K562 (cell line): ENCODE measurements at regions not wholly inside any gene's neighbourhood (a gene's known extent, or its start where the extent isn't known, plus 50 kb on each side); places are given as distances from the start of the nearest gene placed in this dataset.

Source experiments
- EZH2 ChIP-seq: IDR thresholded peaks from 2 replicates; pipeline ENCODE4 v1.6.1; 2012; ENCODE audit warnings: low read depth, mild to moderate bottlenecking, inconsistent platforms, low read length, borderline replicate concordance
- KLF16 ChIP-seq: IDR thresholded peaks from 2 replicates; pipeline ENCODE4 v1.6.1; 2016; ENCODE audit warnings: antibody characterized with exemption
- MCM7 ChIP-seq, 2 experiments: fragments of 450-650 bp; IDR thresholded peaks; 2 replicates each; pipeline ENCODE4 v1.6.1; 2016 to 2018
- MEF2D ChIP-seq: conservative IDR thresholded peaks from 2 replicates; pipeline ENCODE4 v1.6.1; 2016; ENCODE audit warnings: low read depth, missing genetic modification characterization, missing compliant biosample characterization
- NCOA4 ChIP-seq: fragments of 450-650 bp; IDR thresholded peaks from 2 replicates; pipeline ENCODE4 v1.6.1; 2018; ENCODE audit warnings: mild to moderate bottlenecking; ENCODE audit not compliant: partially characterized antibody
- NELFE ChIP-seq: IDR thresholded peaks from 2 replicates; pipeline ENCODE4 v1.6.1; 2011; ENCODE audit warnings: mild to moderate bottlenecking; ENCODE audit not compliant: insufficient read depth, insufficient read length
- PCBP2 ChIP-seq: fragments of 200-400 bp; formaldehyde crosslinking; IDR thresholded peaks from 2 replicates; pipeline ENCODE4 v1.6.1; 2018; ENCODE audit warnings: low read length, low read depth, mild to moderate bottlenecking, moderate library complexity; ENCODE audit not compliant: poor library complexity, severe bottlenecking
- SIX5 ChIP-seq, 2 experiments: IDR thresholded peaks; 2 replicates each; pipeline ENCODE4 v1.6.1; 2011; ENCODE audit warnings: low read length in 2 of 2, borderline replicate concordance in 1 of 2, low read depth in 1 of 2, mild to moderate bottlenecking in 1 of 2, moderate library complexity in 1 of 2; ENCODE audit not compliant: insufficient read depth in 1 of 2
- SMAD2 ChIP-seq: fragments of 150-350 bp; IDR thresholded peaks from 2 replicates; pipeline ENCODE4 v1.6.1; 2014; ENCODE audit warnings: low read depth, mild to moderate bottlenecking, low read length
- THRB ChIP-seq: fragments of 450-650 bp; formaldehyde crosslinking; conservative IDR thresholded peaks from 2 replicates; pipeline ENCODE4 v1.4.0; 2022; ENCODE audit warnings: mild to moderate bottlenecking, missing genetic modification characterization
- TF ChIP-seq, protein P1 (sequence below): fragments of 450-650 bp; IDR thresholded peaks from 2 replicates; pipeline ENCODE4 v1.7.0; 2016; ENCODE audit warnings: borderline replicate concordance

DNA sequence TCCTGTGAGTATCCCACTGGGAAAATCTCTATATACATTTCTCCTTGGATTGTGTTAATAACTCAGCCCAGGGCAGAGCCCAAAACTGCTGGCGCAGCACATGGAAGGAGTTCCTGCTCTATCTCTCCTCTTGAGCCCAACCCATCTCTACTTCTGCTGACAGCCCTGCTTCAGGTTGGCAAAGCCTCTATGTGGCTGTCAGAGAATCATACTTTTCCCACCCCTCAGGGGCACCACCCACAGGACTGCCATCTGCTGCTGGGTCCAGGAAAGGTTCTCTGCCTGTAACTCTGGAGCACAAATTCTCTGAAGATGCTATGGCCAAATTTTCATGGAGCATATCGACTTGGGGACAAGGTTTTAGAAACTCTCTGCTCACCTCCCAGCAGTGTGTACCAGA is 278.5 kb upstream of the EMCN start (continued):
- TF ChIP-seq, protein P1, sequence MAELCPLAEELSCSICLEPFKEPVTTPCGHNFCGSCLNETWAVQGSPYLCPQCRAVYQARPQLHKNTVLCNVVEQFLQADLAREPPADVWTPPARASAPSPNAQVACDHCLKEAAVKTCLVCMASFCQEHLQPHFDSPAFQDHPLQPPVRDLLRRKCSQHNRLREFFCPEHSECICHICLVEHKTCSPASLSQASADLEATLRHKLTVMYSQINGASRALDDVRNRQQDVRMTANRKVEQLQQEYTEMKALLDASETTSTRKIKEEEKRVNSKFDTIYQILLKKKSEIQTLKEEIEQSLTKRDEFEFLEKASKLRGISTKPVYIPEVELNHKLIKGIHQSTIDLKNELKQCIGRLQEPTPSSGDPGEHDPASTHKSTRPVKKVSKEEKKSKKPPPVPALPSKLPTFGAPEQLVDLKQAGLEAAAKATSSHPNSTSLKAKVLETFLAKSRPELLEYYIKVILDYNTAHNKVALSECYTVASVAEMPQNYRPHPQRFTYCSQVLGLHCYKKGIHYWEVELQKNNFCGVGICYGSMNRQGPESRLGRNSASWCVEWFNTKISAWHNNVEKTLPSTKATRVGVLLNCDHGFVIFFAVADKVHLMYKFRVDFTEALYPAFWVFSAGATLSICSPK, result no peak
- TF ChIP-seq PCBP2, result no peak
- TF ChIP-seq SMAD2, result no peak
- no peak for TF ChIP-seq MEF2D
- TF ChIP-seq NCOA4, result no peak
- no peak for TF ChIP-seq SIX5 (IDR thresholded peaks at IDR 0.05; ENCODE audit: borderline replicate concordance in 1 of 2, insufficient read depth in 1 of 2, low read depth in 1 of 2, low read length in 2 of 2)
- TF ChIP-seq EZH2, result no peak
- no peak for TF ChIP-seq MCM7 (IDR thresholded peaks at IDR 0.05)
- no peak for TF ChIP-seq KLF16
- no peak for TF ChIP-seq THRB (CRISPR knock-in tag)
- no peak for TF ChIP-seq NELFE
